ENCODE measurements at regions not wholly inside any gene's neighbourhood (a gene's known extent, or its start where the extent isn't known, plus 50 kb on each side); places are given as distances from the start of the nearest gene placed in this dataset.

DNA sequence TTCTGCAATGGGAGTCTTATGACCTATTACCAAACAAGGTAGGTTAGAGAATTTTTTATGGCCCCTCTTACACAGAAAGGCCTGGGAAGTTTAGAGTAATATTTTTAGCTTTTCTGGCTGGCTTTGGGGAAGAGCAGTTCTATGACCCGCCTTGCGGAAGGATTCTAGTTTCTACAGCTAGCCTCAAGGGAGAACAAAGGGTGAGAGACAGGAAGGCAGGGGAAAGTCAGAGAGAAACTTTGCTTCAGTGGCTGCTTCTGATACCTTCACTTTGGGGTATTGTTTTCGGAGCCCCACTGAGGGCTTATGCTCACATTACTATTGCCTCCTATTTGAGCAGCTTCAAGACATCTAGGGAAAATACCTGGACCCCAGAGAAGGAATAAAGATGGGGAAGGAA is 80.7 kb upstream of the NUDT4 start:
- H2AFZ ChIP-seq (ENCODE audit: low read length): no peak overlapping the region
- no peaks in the 10 kb centered on the region for H3K79me1 ChIP-seq (ENCODE audit: low read depth, low read length)
- CTCF ChIA-PET (ENCODE audit: partially characterized antibody): interaction anchor here (0.9 to 1.7 kb wide), 2 partner anchors 101 to 123 kb away, joined by 3 to 4 read pairs; no protein-coding TSS in a partner anchor
- no peak overlapping the region for H3K14ac ChIP-seq (ENCODE audit: insufficient read length)
- no peak overlapping the region for H3K23ac ChIP-seq (ENCODE audit: insufficient read length)
- H3K36me3 ChIP-seq (ENCODE audit: control insufficient read depth in 2 of 4, insufficient read depth in 4 of 4, low read length in 3 of 4): no peaks in the 10 kb centered on the region
- H4K91ac ChIP-seq (replicated peaks; ENCODE audit: insufficient read length, low read length): no peak overlapping the region
- no peak overlapping the region for H4K5ac ChIP-seq (ENCODE audit: insufficient read length, low read depth, low read length)
- no peak overlapping the region for H3K9ac ChIP-seq (replicated peaks in 1 of 4; ENCODE audit: extremely low read depth in 1 of 4, low read depth in 3 of 4, low read length in 3 of 4)
- H3K56ac ChIP-seq (replicated peaks; ENCODE audit: insufficient read length, low read depth, low read length): no peak overlapping the region
- no peak overlapping the region for H2BK15ac ChIP-seq (ENCODE audit: low read length)
- no peak for DNase-seq (ENCODE audit: low read depth in 1 of 2, low spot score in 2 of 2)
- no peak overlapping the region for H2BK20ac ChIP-seq (ENCODE audit: low read length)
- no peak overlapping the region for H3K4me3 ChIP-seq (ENCODE audit: extremely low read depth in 1 of 4, insufficient read depth in 2 of 4, low read depth in 3 of 4, low read length in 4 of 4)
- H2BK5ac ChIP-seq (ENCODE audit: low read depth, low read length): no peak overlapping the region
- FAIRE-seq: no peak
- 78% methylated on average over 3 of the region's 3 CpGs; no CpG with 5 or more reads in 1 of the 2 experiments for WGBS, 2 experiments (ENCODE audit: extremely low coverage in 1 of 2, insufficient coverage in 1 of 2, insufficient read length in 1 of 2, insufficient replicate concordance in 2 of 2, low coverage in 1 of 2, low lambda C conversion rate in 2 of 2, missing lambda C conversion rate in 1 of 2)
- POLR2A ChIA-PET (ENCODE audit: partially characterized antibody): no interaction called here
- H3K4me1 ChIP-seq (replicated peaks in 1 of 4; ENCODE audit: control insufficient read depth in 3 of 4, insufficient read depth in 4 of 4, low read length in 3 of 4): no peaks in the 10 kb centered on the region
- H4K20me1 ChIP-seq (replicated peaks in 1 of 2; ENCODE audit: control insufficient read depth in 1 of 2, insufficient read depth in 2 of 2, low read length in 2 of 2): no peaks in the 10 kb centered on the region
- no peak overlapping the region for H2AK5ac ChIP-seq (ENCODE audit: low read depth, low read length)
- no peak overlapping the region for H4K8ac ChIP-seq (ENCODE audit: extremely low read depth, insufficient read depth, low read length)
- no peak overlapping the region for H3K18ac ChIP-seq (ENCODE audit: extremely low read depth, low read length)
- no peaks in the 10 kb centered on the region for H3K27me3 ChIP-seq (replicated peaks in 1 of 4; ENCODE audit: control insufficient read depth in 3 of 4, extremely low read depth in 1 of 4, insufficient read depth in 3 of 4, low read length in 3 of 4)
- H3K4me2 ChIP-seq (ENCODE audit: insufficient read depth in 1 of 2, low read depth in 2 of 2, low read length in 2 of 2): no peak overlapping the region
- H2BK120ac ChIP-seq (replicated peaks; ENCODE audit: low read depth, low read length): no peak overlapping the region
- H3K4ac ChIP-seq (replicated peaks; ENCODE audit: insufficient read length, low read depth, low read length): no peak overlapping the region
- no peaks in the 10 kb centered on the region for H3K79me2 ChIP-seq (ENCODE audit: control insufficient read depth in 1 of 2, insufficient read depth in 2 of 2, low read length in 2 of 2)
- TF ChIP-seq, protein P1, sequence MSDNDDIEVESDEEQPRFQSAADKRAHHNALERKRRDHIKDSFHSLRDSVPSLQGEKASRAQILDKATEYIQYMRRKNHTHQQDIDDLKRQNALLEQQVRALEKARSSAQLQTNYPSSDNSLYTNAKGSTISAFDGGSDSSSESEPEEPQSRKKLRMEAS (IDR thresholded peaks at IDR 0.05): no peak
- no peak for TF ChIP-seq ASH2L (IDR thresholded peaks at IDR 0.05; ENCODE audit: low read length)
- TF ChIP-seq RBBP5 (IDR thresholded peaks at IDR 0.05; ENCODE audit: borderline replicate concordance, low read depth, low read length): no peak
- TF ChIP-seq TAF7 (optimal IDR thresholded peaks at IDR 0.05; ENCODE audit: borderline replicate concordance, low read depth, low read length): no peak
- TF ChIP-seq TAF1 (IDR thresholded peaks at IDR 0.05; ENCODE audit: low read depth, low read length): no peak
- TF ChIP-seq, protein P2, sequence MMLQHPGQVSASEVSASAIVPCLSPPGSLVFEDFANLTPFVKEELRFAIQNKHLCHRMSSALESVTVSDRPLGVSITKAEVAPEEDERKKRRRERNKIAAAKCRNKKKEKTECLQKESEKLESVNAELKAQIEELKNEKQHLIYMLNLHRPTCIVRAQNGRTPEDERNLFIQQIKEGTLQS (IDR thresholded peaks at IDR 0.05; ENCODE audit: insufficient read depth, low read depth, low read length): no peak
- TF ChIP-seq BACH1 (IDR thresholded peaks at IDR 0.05; ENCODE audit: low read length): no peak
- TF ChIP-seq POLR2A (IDR thresholded peaks at IDR 0.05; ENCODE audit: control extremely low read depth in 1 of 2, low read depth in 2 of 2, low read length in 2 of 2): no peak
- TF ChIP-seq, protein P3, sequence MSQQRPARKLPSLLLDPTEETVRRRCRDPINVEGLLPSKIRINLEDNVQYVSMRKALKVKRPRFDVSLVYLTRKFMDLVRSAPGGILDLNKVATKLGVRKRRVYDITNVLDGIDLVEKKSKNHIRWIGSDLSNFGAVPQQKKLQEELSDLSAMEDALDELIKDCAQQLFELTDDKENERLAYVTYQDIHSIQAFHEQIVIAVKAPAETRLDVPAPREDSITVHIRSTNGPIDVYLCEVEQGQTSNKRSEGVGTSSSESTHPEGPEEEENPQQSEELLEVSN (IDR thresholded peaks at IDR 0.05): no peak
- no peak overlapping the region for H2BK12ac ChIP-seq (ENCODE audit: low read depth, low read length)
- H3K27ac ChIP-seq (ENCODE audit: low read depth, low read length): no peak overlapping the region
- H3K9me3 ChIP-seq (ENCODE audit: insufficient read depth in 2 of 2, low read depth in 1 of 2, low read length in 1 of 2): no peaks in the 10 kb centered on the region
- H3K23me2 ChIP-seq (ENCODE audit: low read depth, low read length): no peaks in the 10 kb centered on the region

Measured in H1 (cell line).